WTC11 (cell line): ENCODE measurements at regions not wholly inside any gene's neighbourhood (a gene's known extent, or its start where the extent isn't known, plus 50 kb on each side); places are given as distances from the start of the nearest gene placed in this dataset.

ENCODE experiments used
- CREM ChIP-seq: sonication (generic); formaldehyde crosslinking; IDR thresholded peaks from 2 replicates; pipeline ENCODE4 v1.8.1; 2022; ENCODE audit warnings: mild to moderate bottlenecking, missing genetic modification reagents, moderate library complexity
- CTCF ChIP-seq: fragments of 200-600 bp; IDR thresholded peaks from 2 replicates; pipeline ENCODE4 v1.8.0; 2022; ENCODE audit warnings: antibody characterized with exemption
- E2F5 ChIP-seq: sonication (generic); formaldehyde crosslinking; IDR thresholded peaks from 2 replicates; pipeline ENCODE4 v1.8.1; 2022; ENCODE audit warnings: mild to moderate bottlenecking, moderate library complexity, missing genetic modification reagents
- SOX15 ChIP-seq: fragments of 250-450 bp; sonication (Bioruptor Pico); IDR thresholded peaks from 2 replicates; pipeline ENCODE4 v1.9.0; 2021; ENCODE audit warnings: mild to moderate bottlenecking
- SP1 ChIP-seq: sonication (generic); formaldehyde crosslinking; conservative IDR thresholded peaks from 2 replicates; pipeline ENCODE4 v1.8.1; 2022; ENCODE audit warnings: missing genetic modification reagents
- ZNF423 ChIP-seq: fragments of 250-450 bp; sonication (Bioruptor Pico); IDR thresholded peaks from 2 replicates; pipeline ENCODE4 v2.1.2; 2022; ENCODE audit warnings: mild to moderate bottlenecking, moderate library complexity
- ZSCAN18 ChIP-seq: fragments of 250-450 bp; sonication (Bioruptor Pico); IDR thresholded peaks from 2 replicates; pipeline ENCODE4 v2.1.2; 2022; ENCODE audit warnings: mild to moderate bottlenecking, moderate library complexity

- TF ChIP-seq CTCF (no peak), SOX15 (CRISPR knock-in tag) (no peak), ZSCAN18 (no peak), SP1 (no peak), CREM (CRISPR knock-in tag) (no peak), ZNF423 (no peak), E2F5 (CRISPR knock-in tag) (no peak)
Observed at GRCh38 chr15:60191821-60192220, 187.7 kb downstream of the FOXB1 start.
